GM23338 (cell line): ENCODE measurements at regions not wholly inside any gene's neighbourhood (a gene's known extent, or its start where the extent isn't known, plus 50 kb on each side); places are given as distances from the start of the nearest gene placed in this dataset.

ENCODE experiments used
- ATAC-seq: fragments of 200-7000 bp; cut with Tn5 transposase; 3 replicates; pipeline ENCODE4 v1.9.1; 2020
- DNase-seq: peaks from one replicate; pipeline ENCODE4 v3.0.0-alpha.2; 2015; ENCODE audit warnings: low spot score
- H2AFZ ChIP-seq: fragments of 200-600 bp; sonication (generic); 2 replicates; pipeline ENCODE4 v1.8.0; 2016; ENCODE audit warnings: antibody characterized with exemption, mild to moderate bottlenecking, moderate library complexity
- H3F3A ChIP-seq: fragments of 200-600 bp; sonication (generic); replicated peaks from 2 replicates; pipeline ENCODE4 v1.8.0; 2017; ENCODE audit warnings: antibody characterized with exemption, mixed run types, low read depth
- H3K27ac ChIP-seq: fragments of 200-600 bp; sonication (generic); 2 replicates; pipeline ENCODE4 v1.6.1; 2016; ENCODE audit warnings: low read depth
- H3K27me3 ChIP-seq: fragments of 200-600 bp; sonication (generic); 2 replicates; pipeline ENCODE4 v1.8.0; 2016; ENCODE audit warnings: mild to moderate bottlenecking, mixed run types, moderate library complexity; ENCODE audit not compliant: insufficient read depth
- H3K36me3 ChIP-seq: fragments of 200-600 bp; sonication (generic); 2 replicates; pipeline ENCODE4 v1.8.0; 2016; ENCODE audit warnings: mild to moderate bottlenecking; ENCODE audit not compliant: insufficient read depth
- H3K4me1 ChIP-seq: fragments of 200-600 bp; sonication (generic); 2 replicates; pipeline ENCODE4 v1.8.0; 2016; ENCODE audit warnings: mild to moderate bottlenecking, moderate library complexity; ENCODE audit not compliant: insufficient read depth
- H3K4me2 ChIP-seq: fragments of 200-600 bp; sonication (generic); 2 replicates; pipeline ENCODE4 v1.7.1; 2017; ENCODE audit warnings: mixed run types
- H3K4me3 ChIP-seq: fragments of 200-600 bp; sonication (generic); 2 replicates; pipeline ENCODE4 v1.6.1; 2016; ENCODE audit warnings: mixed run types
- H3K79me2 ChIP-seq: fragments of 200-600 bp; sonication (generic); replicated peaks from 2 replicates; pipeline ENCODE4 v1.8.0; 2017; ENCODE audit warnings: mild to moderate bottlenecking; ENCODE audit not compliant: insufficient read depth
- H3K9me2 ChIP-seq: fragments of 200-600 bp; sonication (generic); 2 replicates; pipeline ENCODE4 v1.8.0; 2017; ENCODE audit not compliant: insufficient read depth
- H4K20me1 ChIP-seq: fragments of 200-600 bp; sonication (generic); replicated peaks from 2 replicates; pipeline ENCODE4 v1.8.0; 2017; ENCODE audit warnings: mild to moderate bottlenecking; ENCODE audit not compliant: insufficient read depth
- H3K27ac Mint-ChIP-seq: 2 replicates; pipeline ENCODE4 v1.8.0; 2020; ENCODE audit warnings: inconsistent platforms, mild to moderate bottlenecking, moderate library complexity, mixed read lengths
- H3K27me3 Mint-ChIP-seq: 3 replicates; pipeline ENCODE4 v1.8.0; 2022; ENCODE audit warnings: low read depth, mild to moderate bottlenecking, moderate library complexity, mixed read lengths, inconsistent platforms; ENCODE audit not compliant: insufficient read depth, poor library complexity
- H3K36me3 Mint-ChIP-seq: 3 replicates; pipeline ENCODE4 v1.8.0; 2021; ENCODE audit warnings: low read depth, mild to moderate bottlenecking, inconsistent platforms, moderate library complexity, mixed read lengths
- H3K4me1 Mint-ChIP-seq: 3 replicates; pipeline ENCODE4 v1.8.0; 2020; ENCODE audit warnings: mild to moderate bottlenecking, inconsistent platforms, mixed read lengths
- H3K4me3 Mint-ChIP-seq: 3 replicates; pipeline ENCODE4 v1.8.0; 2021; ENCODE audit warnings: moderate library complexity, mild to moderate bottlenecking, inconsistent platforms, mixed read lengths
- H3K9me3 Mint-ChIP-seq: 3 replicates; pipeline ENCODE4 v1.8.0; 2020; ENCODE audit warnings: moderate library complexity, mild to moderate bottlenecking, inconsistent platforms, mixed read lengths
- CTCF ChIP-seq, 2 experiments: fragments of 200-600 bp in 1 of 2; sonication (generic) in 1 of 2; conservative IDR thresholded peaks; 2 replicates each; pipeline versions ENCODE4 v1.5.1 to v1.6.1; 2016 to 2017; ENCODE audit warnings: antibody characterized with exemption in 2 of 2, low read depth in 2 of 2, mild to moderate bottlenecking in 2 of 2, moderate library complexity in 1 of 2
- ZNF331 ChIP-seq: fragments of 250-450 bp; sonication (Bioruptor Pico); IDR thresholded peaks from 2 replicates; pipeline ENCODE4 v1.5.0; 2020; ENCODE audit warnings: low read depth, mild to moderate bottlenecking, moderate library complexity
- ZNF462 ChIP-seq: fragments of 250-450 bp; sonication (Bioruptor Pico); IDR thresholded peaks from 2 replicates; pipeline ENCODE4 v1.5.0; 2020; ENCODE audit warnings: mild to moderate bottlenecking, moderate library complexity

GRCh38 chr4:173834151-173834550 is 304.1 kb upstream of the HAND2 start:
- TF ChIP-seq ZNF462 (CRISPR knock-in tag) (no peak), CTCF (conservative IDR thresholded peaks at IDR 0.05; ENCODE audit: low read depth in 2 of 2) (peak; percentile 41 to 54)
- no peaks in the 10 kb centered on the region for H3K9me2 ChIP-seq
- 0 out of 2 replicates have a peak, but pooled peaks cover 6% of the 10 kb centered on the region for H3K4me1 ChIP-seq
- no peaks in the 10 kb centered on the region for H3F3A ChIP-seq
- H2AFZ ChIP-seq: no peak overlapping the region
- no peak overlapping the region for H3K27ac ChIP-seq
- H3K36me3 ChIP-seq: no peaks in the 10 kb centered on the region
- ATAC-seq (no peak), DNase-seq (peak; percentile 11)
- H3K79me2 ChIP-seq: no peaks in the 10 kb centered on the region
- Mint-ChIP-seq H3K36me3 (no peaks in the 10 kb centered on the region), H3K27me3 (peaks cover 2% of the 10 kb centered on the region), H3K27ac (peak overlapping the region; percentile 86; the same call in 1 of the 2 replicates), H3K4me1 (peaks cover 8% of the 10 kb centered on the region), H3K4me3 (no peak overlapping the region), H3K9me3 (no peaks in the 10 kb centered on the region)
- H4K20me1 ChIP-seq: no peaks in the 10 kb centered on the region
- H3K4me2 ChIP-seq: no peak overlapping the region
- H3K4me3 ChIP-seq: no peak overlapping the region
- no peaks in the 10 kb centered on the region for H3K27me3 ChIP-seq

- Histone ChIP-seq H3K4me1 (no peaks in the 10 kb centered on the region), H3K4me3 (no peak overlapping the region), H4K20me1 (no peaks in the 10 kb centered on the region), H3K9me2 (no peaks in the 10 kb centered on the region), H3F3A (no peaks in the 10 kb centered on the region), H3K27ac (no peak overlapping the region), H3K36me3 (no peaks in the 10 kb centered on the region), H3K79me2 (no peaks in the 10 kb centered on the region), H3K27me3 (no peaks in the 10 kb centered on the region), H2AFZ (no peak overlapping the region), H3K4me2 (no peak overlapping the region)
- Mint-ChIP-seq H3K9me3 (no peaks in the 10 kb centered on the region), H3K4me3 (no peak overlapping the region), H3K4me1 (no peaks in the 10 kb centered on the region), H3K36me3 (no peaks in the 10 kb centered on the region), H3K27me3 (no peaks in the 10 kb centered on the region), H3K27ac (no peak overlapping the region)
- no peak for DNase-seq
- ATAC-seq: no peak
- TF ChIP-seq ZNF462 (CRISPR knock-in tag) (no peak), ZNF331 (no peak)
These were observed 299.5 kb upstream of the HAND2 start for GRCh38 chr4:173829565-173829964.
